Suprapubic skin (tissue), 3 donors: ENCODE measurements at regions not wholly inside any gene's neighbourhood (a gene's known extent, or its start where the extent isn't known, plus 50 kb on each side); places are given as distances from the start of the nearest gene placed in this dataset.

Experiments used
- CTCF ChIP-seq, 2 donors: fragments of 200-600 bp in 1 of 2; fragments of 450-650 bp in 1 of 2; sonication (generic) in 1 of 2; IDR thresholded peaks; one replicate each; pipeline ENCODE4 v1.5.1; 2016 to 2019; ENCODE audit warnings: antibody characterized with exemption in 2 of 2, mild to moderate bottlenecking in 1 of 2, moderate library complexity in 1 of 2
- POLR2AphosphoS5 ChIP-seq, 3 donors: sonication (generic); formaldehyde crosslinking; IDR thresholded peaks; one replicate each; pipeline ENCODE4 v1.6.1; 2017; ENCODE audit warnings: antibody characterized with exemption in 3 of 3

GRCh38 chr6:5827056-5827904, 179.4 kb downstream of the NRN1 start:
- TF ChIP-seq CTCF (IDR thresholded peaks at IDR 0.05) (no peak), POLR2AphosphoS5 (IDR thresholded peaks at IDR 0.05) (no peak)
